GM18498 (cell line): ENCODE measurements at regions not wholly inside any gene's neighbourhood (a gene's known extent, or its start where the extent isn't known, plus 50 kb on each side); places are given as distances from the start of the nearest gene placed in this dataset.

ENCODE experiments used
- ATAC-seq: cut with Tn5 transposase; IDR thresholded peaks from one replicate; pipeline ENCODE4 v1.9.1; 2021; ENCODE audit warnings: mild to moderate bottlenecking, moderate library complexity; ENCODE audit not compliant: unreplicated experiment

DNA sequence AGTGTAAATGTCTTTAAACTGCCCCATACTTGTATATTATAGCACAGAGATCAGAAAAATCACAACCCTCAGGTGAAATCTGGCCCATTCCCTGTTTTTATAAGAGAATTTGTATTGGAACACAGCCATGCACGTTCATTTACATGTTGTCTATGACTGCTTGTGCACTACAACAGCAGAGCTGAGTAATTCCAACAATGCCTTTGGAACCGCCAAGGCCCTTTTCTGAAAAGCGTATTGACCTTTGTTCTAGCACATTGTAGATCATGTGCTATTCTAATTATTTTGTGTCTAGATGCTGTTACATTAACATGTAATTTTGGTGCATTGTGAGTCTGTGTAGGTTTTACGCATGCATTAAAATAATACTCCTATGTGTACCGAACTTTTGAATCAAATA lies 339.6 kb downstream of the CHRM3 start:
- ATAC-seq = no peak

DNA sequence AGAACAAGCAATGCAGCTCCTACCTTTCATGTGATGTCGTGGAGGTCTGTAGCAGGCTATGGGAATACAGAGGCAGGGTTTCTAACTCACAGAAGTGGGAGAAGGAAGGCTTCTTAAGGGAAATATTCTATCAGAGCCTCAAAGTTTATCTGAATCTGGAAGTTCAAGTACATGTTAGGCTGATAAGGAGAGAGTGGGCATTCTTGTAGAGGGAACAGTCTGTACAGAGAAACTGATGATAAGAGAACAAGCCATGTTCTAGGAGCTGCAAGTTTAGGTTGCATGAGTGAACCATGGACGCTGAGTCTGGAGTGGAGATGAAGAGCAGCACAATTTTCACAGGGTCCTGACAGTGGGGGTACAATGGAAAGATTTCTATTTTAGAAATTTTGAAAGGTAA lies 344.0 kb downstream of the CHRM3 start:
- ATAC-seq = no peak

DNA sequence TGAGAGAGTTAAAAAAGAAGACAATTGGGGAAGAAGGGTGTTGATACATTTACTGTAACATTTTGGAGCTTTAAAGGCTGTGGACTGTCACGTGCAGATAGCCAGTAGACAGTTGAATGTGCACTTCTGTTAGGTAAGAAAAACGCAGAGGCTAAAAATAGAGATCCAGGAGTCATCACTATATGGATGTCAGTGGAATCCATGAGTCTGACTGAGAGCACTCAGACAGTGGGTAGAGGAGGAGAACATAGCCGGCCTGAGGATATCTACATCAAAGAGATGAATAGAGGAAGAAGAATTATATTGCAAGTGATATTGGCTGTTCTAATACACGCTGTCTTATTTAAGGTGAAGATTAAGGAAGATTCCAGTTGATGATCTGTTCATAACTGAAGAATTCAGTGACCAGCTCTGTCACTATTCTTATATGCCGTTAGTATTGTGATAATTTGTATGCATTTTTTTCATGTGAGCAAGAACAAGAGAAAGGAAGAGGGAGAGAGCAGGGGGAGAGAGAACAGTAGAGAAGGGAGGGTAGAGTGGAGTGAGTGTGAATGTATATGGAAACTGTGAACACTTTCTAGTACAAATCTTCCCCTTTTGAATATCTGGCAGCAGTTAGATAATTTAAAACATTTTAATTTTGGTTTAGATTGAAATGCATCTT lies 344.8 kb downstream of the CHRM3 start:
- no peak for ATAC-seq

DNA sequence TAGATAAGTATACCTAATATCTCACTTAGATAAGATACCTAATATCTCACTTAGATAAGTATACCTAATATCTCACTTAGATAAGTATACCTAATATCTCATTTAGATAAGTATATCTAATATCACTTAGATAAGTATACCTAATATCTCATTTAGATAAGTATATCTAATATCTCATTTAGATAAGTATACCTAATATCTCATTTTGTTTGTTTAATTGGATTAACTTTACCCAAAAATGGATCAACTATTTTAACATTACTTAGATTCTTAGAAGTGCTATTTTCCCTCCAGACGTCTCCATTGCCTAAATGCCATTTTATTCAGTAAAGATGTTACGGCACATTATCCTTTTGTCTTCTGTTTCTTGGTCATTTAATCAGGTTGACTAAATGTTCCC lies 346.4 kb downstream of the CHRM3 start:
- no peak for ATAC-seq

DNA sequence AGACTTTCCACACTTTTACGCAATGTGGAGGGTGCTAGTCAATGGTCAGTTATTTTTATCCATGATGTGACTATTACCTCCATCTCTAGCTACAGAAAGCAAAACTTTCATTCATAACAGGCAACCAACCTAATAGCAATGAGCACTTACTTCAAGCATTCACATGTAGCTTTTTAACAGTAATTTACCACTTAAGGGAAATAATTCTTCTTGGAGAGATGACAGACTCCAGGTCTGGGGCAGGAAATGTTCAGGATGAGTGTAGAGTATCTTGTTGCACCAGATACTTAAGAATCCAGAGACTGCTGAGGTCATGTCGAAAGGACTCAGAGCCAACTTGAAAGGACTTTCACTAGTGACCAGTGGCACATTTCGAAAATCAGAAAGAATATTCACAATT lies 347.6 kb downstream of the CHRM3 start:
- no peak for ATAC-seq

DNA sequence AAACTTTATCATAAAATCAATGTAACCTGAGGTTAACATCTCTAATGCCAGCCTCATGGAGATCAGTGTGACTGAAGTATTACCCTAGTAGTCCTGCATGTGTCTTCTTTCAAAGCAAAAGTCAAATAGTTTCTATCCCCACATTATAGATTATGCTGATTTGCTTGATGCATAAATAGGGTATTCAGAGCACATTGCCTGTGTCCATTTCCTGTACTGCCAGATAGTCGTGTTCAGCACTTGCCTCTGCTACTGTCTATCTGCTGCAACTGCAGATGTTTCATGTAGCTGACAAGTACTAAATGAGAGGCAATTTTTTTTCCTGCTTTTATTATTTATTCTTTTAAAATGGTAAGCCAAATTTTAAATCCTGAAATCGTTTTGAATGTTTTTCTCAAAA lies 348.7 kb downstream of the CHRM3 start:
- no peak for ATAC-seq

DNA sequence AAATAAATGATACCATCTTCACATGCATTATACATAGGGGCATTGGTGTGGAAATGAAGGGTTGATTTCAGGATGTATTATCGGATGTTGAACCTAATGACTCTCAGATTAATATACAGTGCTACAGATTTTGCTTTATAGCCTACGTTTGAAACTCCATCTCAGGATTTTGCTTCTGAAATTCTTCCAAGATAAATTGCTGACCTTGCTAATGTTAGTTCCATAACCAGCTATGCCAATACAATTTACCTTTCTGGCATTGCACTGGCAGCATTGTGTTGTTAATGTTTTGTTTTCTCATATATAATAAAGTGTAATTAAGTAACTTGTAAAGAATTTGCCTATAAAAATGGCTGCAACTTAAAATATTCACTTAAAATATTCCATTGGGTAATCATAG lies 350.1 kb downstream of the CHRM3 start:
- no peak for ATAC-seq

DNA sequence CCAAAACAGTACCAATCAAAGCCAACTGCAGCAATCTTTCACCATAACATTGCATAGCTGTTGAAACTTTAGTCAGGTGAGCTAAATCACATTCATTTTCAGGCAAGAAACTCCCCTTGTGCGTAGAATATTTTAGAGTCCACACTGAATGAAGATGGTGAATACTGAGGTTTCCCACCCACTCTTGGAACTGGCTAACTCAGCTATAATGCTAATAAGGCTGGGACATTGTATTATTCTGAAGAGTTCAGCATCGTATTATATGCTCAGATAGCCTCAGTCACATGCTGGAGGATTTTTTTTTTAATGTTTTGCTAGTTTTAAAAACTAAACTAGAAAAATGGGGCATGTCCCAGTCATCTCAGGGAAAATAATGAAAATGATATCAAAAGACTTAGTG lies 352.3 kb upstream of the FMN2 start:
- ATAC-seq = no peak

DNA sequence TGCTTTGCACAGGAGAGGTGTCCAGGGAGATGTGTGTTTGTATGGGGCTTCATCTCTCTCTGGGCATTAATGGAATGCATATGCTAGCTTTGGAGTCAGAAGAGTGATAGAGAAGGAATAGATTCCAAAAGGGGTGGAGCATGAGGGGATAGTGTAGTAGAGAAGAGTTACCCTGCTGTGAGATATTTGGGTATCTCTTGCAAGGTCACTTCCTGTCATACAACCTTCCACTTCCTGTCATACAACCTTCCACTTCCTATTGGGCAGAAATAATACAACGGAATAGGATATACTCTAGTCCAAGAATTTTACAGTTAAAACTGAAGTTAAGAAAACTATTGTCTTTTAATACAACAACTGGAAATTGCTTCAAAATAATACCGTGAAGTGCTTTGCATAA lies 351.8 kb upstream of the FMN2 start:
- ATAC-seq = no peak

DNA sequence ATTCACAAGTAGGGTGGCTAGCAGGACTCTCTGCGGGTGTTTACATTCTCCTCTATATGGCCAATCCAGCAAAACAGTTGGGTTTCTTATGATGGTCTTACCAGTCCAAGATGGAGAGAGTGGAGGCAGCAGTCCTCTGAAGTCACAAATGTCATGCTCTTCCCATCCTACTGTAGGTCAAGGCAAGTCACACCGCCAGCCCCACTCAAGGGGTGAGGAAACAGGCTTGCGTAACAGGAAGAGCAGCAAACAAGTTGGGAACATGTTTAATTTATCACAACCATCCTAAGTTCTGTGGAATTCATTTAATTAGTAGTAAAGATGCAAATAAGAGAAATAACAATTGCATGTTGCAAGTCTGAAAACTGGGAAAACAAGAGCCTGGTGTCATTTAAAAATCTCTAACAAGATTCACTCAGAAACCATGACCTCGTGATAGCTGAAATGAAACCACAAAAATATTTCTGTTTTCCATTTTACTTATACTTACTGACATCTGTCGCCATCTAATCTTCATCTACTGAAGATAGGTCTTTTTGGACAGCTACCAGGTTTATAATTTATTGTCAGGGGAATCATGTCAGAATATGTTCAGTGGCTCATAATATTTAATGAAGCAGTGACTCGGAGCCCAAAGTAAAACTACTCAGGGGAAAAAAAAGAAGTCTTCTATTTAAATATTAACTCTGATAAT lies 349.1 kb upstream of the FMN2 start:
- ATAC-seq = no peak

DNA sequence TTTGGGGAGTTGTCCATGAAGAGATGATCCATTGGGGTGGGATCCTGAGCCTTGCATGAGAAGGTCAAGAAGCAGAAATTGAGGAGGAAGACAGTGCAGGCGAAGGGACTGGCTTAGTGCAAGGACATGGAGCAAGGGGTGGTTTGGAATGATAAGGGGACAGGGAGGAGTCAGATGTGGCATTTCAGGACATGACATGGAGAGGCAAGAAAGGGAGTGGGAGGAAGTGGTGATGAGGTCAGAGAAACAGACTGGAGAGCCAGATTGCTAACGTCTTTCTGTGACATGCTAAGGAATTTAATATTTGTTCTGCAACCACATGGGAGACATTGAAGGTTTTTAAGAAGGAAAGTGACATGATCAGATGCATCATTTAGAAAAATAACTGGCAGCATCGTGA lies 346.8 kb upstream of the FMN2 start:
- ATAC-seq = no peak

DNA sequence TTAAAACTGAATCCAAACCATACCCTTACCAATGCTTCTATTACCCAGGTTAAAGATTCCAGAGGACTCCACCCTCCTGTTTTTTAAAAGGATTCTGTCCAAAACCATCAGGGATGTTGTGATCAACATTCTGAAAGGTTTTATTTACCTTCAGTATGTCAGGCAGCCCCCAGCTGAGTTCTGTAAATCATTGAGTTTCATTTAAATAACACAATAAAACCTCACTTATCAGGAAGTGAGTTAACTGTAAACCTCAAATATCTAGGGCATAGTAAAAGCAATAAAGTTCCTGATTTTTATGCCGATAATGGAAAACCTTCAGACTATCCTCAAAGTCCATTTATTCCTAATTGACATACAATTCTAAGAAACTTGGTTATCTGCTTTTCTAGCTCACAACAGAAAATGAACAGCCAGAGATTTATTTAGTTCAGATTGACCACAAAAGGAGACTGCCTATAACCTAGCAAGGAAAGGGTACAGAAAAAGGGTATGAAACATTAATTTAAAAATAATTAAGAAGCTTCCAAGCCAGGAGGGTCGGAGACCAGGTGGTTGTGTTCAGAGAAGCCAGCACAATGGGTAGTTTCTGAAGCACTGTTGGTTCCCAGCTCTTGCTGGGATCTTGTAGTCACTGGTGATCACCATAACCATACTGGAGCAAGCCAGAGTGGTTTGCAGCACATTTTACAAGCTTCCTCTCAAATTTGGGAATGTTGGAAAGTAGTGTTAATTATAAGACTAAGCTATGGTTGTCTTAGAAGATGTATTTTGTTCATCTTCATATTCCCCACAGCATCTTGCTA lies 336.4 kb upstream of the FMN2 start:
- ATAC-seq = no peak

DNA sequence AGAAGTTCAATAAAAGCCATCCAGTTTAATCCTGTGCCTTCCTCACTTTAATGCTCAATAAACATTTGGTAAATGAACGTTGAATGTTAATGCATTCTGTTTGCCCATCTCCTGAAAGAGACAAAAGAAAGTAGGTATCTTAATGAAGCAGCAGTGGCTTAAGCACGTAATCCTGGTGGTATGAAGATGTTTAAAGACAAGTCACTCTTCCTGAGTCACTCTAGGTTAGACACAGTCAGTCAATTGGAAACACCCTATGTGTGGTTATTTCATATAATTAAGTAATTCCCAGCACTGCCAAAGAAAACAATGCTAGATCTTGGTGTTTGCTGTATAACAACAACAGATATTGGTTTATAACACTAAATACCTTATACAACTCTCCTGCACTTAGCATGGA lies 334.0 kb upstream of the FMN2 start:
- ATAC-seq = no peak

DNA sequence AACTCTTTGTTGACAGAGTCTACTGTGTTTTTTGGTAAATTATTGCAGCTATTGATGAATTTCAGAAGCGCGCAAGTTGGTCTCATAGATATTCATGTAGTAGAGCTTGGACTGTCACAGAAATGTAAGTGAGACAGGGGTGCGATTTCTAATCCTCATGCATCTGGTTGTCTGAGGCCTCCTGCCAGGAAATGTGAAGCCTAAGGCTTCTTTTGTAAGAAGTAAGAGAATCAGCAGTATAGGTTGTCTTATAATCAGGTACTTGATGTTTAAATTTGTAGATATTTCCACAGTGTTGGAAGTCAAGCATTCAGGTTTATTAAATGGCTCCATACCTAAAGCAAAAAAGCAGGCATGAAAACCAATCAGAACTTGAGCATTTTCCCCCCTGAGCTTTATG lies 332.9 kb upstream of the FMN2 start:
- no peak for ATAC-seq

DNA sequence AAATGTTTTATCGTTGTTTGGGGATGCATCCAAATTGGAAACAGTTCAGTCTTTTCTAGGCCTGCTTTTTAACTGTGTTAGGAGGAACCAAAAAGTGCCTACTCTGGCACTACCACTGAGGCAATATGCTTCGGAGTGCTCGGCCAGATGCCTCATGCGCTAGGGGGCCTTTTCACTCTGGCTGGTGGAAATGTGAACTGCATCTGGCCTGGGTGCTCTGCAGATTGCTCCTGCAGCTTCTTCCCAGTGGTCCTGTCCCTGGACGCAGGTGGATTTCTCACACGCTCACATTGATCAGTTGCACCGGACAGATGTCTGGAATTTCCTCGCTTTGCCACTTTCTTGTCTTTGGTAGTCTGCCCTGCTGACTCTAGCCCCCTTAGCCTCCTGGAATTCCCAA lies 330.2 kb upstream of the FMN2 start:
- ATAC-seq = no peak

DNA sequence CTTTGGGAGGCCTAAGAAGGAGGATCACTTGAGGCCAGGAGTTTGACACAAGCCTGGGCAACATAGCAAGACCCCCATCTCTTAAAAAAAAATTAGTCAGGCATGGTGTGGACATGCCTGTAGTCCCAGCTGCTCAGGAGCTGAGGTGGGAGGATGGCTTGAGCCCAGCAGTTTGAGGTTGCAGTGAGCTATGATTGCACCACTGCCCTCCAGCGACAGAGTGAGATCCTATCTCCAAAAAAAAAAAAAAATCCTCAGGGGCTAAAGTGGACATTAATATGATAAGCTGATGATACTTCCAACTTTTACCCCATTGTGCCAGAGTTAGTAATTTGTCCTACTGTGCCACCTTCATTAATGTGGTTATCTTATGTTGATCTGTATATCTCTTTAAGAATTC lies 327.8 kb upstream of the FMN2 start:
- no peak for ATAC-seq

DNA sequence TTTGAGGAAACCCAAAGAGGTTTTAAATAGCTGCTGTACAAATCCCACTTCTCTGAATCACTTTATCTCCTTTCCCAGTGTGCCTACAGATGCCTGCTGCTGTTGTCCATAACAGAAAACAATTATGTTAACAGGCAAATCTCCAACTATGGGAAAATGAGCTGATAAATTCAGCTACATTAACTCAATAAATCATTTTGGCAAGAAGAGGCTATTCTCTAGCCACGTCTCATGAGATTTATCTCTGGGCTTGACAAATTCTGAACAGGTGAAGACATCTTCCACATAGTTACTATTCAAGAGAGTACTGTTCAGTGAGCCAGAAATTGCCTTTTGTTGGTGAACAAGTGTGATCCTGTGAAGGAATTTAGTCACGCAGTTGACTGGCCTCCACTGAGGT lies 327.1 kb upstream of the FMN2 start:
- no peak for ATAC-seq

DNA sequence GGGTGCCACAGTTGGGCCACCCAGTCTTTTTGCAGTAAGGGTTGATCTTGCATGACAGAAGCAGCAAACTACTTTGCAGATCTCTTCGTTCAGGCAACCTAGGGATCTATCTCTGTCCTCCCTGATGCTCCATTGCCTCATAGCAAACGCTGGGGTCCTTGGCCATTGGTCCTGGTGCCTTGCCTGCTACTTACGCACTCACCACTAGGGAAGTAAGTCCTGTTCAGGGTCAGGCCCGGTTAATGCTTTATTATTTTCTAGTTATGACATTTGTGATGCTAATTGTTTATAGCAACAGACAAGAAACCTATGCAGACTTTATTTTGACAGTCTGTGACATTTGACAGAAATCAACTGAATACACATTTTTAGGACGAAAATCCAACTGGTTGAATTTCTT lies 326.5 kb upstream of the FMN2 start:
- ATAC-seq = no peak

DNA sequence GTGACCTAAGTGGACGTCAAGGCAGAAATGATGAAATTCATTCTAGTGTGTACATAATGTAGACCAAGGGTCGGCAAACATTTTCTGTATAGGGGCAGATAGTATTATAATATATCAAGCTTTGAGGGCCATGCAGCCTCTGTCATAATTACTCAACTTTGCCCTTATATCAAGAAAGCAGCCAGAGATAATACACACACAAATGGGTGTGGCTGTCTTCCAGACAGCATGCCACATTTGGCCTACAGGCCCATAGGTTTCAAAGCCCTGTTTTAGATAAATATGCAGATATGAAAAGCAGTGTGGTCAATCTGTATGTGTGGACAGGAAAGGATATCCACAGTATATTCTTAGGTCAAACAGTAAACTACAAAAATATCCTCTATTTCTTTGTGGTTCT lies 320.1 kb upstream of the FMN2 start:
- no peak for ATAC-seq

DNA sequence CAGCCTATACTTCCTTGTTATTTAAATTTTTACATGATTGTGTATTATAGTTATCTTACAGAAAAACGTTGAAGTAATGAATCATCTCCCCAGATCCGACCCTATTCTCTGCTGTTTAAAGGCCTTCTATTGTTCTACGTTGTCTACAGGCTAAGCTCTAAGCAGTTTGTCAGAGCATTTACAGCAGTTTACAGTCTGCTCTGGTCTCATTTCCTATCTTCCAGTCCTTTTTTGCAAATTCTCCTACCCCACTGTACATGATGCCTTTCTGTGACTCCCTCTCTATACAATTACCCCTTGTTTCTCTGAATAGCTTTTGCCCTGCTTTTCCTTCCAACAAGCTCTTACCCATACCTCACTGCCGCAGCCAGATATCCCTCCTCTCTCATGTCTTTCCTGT lies 319.2 kb upstream of the FMN2 start:
- ATAC-seq = no peak

DNA sequence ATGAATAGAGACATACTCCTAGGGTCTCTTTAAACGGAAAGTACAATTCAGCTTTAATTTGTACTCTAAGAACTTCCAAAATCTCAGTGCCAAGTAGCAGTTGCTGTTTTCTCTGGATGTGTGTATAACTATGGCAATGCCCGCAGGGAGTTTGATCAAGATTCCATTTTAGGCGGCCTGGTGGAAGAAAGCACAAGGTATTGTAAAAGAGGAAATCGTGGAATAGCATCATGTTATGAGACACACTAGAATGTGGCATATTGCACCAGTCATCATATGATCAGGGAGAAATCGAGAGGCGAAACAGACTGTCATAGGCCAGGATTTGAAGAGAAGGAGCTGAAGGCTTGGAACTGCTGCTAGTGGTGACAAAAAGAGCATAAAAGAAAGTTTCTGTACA lies 316.2 kb upstream of the FMN2 start:
- ATAC-seq = no peak

DNA sequence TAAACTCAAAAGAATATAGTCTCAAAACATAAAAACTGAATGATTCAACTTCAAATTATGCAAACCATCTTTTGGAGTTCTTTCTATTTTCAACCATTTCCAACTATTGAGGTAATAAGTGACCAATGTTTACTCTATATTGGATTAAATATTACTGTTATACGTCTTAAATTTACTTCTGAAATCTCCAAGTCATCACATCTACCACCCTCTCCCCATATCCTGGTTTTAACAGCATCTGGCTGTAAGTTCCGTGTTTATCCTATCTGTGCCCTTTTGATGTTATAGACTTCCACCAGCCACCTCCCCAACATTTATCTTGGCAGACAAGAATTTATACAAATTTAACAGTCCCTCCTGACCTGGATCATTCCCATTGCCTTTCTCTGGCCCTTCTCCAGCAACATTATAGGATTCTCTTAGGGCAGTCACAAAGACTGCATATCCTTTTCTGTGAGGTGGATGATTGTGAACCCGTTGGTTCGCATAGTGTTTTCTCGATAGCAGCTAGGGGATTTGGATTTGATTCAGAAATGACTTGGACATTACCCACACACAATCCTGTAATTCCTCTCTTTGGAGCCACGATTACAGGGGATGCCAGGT lies 313.4 kb upstream of the FMN2 start:
- no peak for ATAC-seq
